CD4-positive, alpha-beta T cell treated with Interleukin-17A for 1 hour (primary cell): ENCODE measurements at regions not wholly inside any gene's neighbourhood (a gene's known extent, or its start where the extent isn't known, plus 50 kb on each side); places are given as distances from the start of the nearest gene placed in this dataset.

Source experiments
- DNase-seq: peaks from one replicate; pipeline ENCODE4 v3.0.0-alpha.2; 2020

DNA sequence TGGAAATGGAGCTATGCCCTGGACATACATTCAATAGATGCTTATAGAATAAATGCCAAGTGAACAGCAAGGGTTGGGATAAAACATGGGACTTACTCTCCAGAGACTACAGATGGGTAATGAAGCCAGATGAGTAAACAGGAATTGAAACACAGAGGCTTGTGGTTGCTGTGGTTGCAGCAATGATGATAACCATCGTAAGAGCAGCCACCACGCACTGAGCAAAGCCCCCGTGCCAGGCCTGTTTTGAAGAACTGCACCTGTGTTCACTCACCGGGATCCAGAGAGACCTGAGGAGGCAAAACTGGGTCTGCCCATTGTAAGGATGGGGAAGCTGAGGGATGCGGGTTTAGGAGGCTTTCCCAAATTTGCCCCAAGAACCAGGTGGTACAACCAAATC, 431.1 kb upstream of the CDH4 start:
- no peak for DNase-seq

DNA sequence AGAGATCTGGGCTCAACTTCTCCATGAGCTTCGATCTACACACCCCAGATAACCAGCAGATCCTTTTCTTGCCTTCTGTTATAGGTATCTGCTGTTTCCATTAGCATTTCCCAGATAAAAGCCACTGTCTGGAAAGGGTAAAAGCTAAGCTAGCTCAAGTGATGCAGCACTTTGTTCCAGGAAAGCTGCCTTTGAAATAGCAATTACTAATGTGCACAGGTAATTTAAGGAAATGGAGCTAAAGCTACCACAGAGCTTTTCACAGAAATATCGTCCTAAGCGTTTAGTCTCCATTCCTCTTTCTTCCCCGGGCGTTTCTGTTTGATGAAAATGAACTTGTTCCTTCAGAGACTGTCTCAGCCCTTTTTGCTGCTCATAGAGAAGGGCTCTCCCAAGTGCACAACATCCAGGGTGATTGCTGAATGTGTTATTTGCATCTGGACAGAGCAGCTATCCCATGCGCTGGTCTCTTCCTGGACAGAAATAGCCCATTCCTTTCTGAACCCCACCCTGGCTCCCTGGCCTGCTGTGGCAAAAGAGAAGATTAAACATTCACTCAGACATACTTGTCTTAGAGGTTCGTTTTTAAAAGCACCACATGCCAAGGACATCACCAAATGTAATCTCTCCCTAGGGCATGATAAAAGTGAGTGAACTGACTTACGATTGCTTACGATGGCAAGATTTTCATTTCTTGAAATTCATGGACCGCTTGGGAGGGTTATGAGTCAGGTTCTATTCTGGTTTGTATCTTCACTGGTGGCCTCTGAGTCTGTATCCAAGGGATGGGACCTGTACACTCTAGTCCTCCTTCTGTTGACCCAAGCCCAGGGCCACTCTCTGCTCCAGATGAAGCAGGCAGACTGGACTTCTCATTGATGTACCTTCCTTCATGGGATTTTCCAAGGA, 429.1 kb upstream of the CDH4 start:
- no peak for DNase-seq

DNA sequence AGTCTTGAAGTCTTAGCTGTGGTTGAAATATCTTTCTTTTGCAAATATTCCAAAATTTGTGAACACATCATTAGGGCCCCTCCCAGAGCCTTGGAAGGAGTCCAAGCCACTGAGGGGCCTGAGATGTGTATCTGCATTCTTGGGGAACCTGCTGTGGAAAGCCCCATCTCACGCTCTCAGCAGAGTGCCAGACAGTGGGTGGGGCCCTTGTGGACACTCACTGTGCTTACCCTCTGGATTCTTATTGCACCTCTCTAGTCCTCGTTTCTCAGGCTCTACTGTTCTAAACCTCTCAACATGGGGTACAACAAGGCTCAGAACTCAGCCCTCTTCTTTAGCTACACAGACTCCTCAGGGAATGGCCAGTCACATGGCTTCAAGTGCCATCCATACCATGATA, 416.2 kb upstream of the CDH4 start:
- no peak for DNase-seq

DNA sequence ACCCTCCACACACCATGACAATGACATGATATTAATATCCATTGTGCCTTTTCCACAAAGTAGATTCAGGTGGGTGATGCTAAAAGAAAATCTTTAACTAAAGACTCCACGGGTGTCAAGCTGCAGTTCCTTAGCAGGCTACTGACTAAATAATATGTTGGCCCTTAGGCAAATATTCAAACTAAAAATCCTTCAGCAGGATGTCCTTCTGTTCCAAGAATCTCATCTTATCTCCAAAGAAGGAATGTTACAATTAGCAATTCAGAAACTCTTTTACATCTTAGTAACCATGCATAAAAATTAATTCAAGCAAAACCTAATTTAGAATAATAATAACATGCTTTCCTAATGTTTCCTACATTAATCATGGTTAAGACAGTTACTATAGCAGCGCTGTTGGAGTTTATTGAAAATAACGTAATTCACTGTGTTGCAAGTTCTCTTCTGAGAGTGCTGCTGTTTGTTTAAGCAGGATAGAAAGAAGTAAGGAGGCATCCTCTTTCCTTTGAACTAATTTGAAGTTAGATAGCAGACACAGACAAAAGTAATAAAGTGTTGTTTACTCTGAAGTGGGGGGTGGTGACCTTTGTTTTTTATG, 414.8 kb upstream of the CDH4 start:
- DNase-seq, result no peak

DNA sequence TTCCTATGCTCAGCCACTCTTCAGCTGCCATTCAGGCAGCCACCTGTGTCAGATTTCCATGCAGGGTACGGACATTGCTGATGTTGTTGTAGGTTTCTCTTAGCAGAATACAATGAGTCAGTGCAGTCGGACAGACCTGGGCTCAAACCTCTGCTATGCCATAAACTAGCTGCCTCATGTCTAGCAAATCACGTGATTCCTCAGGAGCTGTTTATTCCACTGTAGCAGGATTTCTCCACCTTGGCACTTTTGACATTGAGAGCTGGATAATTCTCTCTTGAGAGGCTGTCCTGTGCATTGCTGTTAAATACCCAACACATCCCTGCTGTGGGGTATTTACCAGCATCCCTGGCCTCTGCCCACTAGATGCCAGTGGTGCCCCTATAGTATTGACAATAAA, 413.8 kb upstream of the CDH4 start:
- no peak for DNase-seq

DNA sequence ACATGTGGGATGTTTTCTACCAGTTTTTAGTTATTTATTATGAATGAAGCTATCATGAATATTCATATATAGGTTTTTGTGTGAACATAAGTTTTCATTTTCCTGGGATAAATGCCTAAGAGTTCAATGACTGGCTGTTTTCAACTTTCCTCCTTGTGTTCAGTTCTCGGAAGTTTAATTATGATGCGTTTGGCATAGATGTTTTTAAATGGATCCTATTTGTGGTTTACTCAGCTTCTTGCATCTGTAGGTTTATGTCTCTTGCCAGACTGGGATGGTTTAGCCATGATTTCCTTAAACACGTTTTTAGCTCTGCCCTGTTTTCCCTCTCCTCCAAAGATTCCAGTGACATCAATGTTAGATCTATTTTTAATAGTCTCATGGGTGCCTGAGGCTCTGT, 411.1 kb upstream of the CDH4 start:
- no peak for DNase-seq

DNA sequence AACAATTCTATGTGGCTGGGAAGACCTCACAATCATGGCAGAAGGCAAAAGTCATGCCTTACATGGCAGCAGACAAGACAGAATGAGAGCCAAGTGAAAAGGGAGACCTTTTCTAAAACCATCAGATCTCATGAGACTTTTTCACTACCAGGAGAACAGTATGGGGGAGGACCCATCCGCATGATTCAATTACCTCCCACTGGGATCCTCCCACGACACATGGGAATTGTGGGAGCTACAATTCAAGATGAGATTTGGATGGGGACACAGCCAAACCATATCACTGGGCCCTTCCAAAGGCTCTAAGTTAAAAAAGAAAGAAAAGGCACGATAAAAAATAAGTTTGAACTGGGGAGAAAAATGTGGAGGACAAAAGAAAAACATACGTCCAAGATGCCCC, 406.9 kb upstream of the CDH4 start:
- DNase-seq, result no peak

DNA sequence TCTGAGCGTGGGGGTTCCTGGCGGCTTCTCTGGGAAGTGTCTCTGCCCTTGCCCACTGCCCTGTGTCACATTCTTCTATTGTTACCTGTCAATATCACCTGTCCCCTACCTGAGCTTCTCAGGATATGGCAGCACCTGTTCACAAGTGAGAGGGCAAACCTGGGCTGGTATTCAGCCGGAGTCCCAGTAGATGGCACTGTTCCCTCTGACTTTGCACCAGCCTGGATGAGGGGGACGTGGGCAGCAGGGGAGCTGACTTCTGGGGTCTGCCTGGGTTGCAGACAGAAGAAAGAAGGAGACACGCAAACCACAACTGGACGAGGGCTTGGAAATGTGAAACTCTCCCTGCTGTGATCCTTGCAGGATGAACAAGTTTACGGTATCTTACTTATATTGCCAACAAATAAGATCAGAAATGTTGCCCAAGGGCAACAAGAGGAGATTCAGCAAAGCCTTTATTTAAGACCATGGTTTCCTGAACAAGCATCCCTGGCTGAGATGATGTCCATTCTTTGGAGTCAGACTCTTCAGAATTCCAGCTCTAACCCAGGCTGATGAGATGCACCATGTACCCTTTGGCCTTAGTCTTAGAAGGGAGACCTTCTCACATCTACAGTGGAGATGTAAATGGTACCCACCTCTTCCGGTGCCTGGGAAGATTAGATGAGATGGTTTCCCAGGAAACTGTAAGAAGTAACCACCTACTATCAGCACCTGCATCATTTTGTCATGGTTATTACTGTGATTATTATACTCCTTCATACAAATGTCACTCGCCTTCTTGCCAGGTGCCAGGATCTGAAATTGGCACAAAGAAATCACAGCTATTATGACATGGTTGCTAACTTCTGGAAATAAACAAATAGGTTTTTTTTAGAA, 400.0 kb upstream of the CDH4 start:
- no peak for DNase-seq

DNA sequence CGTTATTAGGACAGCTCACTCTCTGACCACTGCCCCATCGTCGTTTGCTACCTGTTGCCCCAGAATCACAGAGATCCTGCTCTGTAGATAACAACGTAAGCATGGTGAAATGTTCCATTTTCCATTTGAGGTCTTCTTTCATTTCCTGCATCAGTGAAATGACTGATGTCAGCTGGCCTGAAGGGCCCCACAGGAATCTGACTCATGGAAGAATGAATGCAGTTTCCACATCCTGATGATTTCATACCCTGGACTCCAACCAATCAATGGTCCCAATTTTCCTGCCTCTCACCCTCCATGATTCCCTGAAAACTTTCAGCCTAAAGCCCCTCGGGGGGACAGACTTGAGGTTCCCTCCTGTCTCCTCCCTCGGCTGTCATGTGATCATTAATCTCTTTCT, 394.4 kb upstream of the CDH4 start:
- no peak for DNase-seq

DNA sequence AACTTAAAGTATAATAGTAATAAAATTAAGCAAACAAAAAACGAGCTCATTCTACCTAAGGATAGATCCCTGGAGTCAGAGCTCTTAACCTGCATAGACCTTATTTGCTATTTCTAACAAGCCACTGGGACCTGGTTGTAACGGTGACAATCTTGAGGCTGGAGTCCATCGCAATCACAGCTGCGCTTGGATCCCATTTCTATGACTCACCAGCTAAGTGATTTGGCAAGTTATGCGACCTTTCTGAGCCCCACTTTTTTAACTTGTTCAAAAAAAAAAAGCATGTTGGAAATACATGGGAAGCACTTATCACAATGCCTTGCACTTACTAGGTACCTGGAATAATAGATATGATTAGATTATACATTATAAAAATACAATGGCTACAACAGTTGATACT, 389.5 kb upstream of the CDH4 start:
- DNase-seq, result no peak

DNA sequence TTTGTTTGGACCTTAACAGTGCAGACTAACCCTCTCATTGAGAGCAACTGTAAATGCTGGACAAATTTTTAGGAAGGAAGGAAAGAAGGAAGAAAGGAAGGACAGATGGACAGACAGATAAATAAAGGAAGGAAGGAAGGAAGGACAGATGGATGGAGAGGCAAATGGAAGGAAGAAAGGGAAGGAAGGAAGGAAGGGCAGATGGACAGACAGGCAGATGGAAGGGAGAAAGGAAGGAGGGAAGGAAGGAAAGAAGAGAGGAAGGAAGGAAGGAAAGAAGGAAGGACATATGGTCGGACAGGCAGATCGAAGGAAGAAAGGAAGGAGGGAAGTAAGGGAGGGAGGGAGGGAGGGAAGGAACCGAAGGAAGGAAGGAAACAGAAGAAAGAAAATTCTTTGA, 388.5 kb upstream of the CDH4 start:
- no peak for DNase-seq

DNA sequence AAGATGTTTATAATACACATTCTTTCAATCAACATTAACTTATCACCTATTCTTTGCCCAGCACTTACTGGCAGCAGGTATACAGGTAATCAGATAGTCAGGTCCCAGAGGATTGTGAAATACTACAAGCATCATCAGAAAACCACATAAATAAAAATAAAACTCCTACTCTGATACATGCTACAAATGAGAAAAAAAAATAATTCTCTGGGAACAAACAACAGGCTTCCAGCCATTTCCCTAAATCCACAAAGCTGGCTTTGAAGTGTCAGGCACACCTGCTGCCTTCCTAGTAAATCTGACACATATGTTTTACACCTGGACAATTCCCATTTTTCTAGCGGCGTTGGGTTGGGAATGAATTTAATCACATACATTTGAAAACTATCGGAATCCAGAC, 384.5 kb upstream of the CDH4 start:
- no peak for DNase-seq

DNA sequence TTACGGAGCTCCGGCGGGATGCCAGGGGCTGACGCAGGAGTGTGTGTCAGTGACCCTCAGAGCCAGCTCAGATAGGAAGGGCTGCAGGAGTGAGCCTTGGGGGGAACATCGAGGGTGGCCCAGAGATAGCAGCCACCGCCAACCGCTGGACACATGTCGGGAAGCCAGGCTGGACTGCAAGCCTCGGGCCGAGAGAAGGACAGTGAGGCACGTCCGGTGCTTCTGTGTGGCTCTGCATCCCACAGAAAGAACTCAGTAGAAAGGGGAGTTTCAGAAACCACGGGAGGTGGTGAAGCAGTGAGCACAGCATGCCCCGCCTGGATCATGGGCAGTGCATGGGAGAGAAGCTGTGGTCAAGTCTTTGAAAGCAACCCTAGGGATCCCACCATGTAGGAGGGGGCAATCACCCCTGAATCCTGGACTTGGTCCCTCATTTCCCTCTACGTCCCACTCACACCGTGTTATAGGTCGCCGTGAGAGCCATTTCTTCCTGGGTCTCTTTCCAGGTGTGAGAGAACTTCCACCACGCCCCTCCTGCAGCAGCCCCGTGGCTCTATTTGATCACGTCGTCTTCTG, 383.7 kb upstream of the CDH4 start:
- no peak for DNase-seq

DNA sequence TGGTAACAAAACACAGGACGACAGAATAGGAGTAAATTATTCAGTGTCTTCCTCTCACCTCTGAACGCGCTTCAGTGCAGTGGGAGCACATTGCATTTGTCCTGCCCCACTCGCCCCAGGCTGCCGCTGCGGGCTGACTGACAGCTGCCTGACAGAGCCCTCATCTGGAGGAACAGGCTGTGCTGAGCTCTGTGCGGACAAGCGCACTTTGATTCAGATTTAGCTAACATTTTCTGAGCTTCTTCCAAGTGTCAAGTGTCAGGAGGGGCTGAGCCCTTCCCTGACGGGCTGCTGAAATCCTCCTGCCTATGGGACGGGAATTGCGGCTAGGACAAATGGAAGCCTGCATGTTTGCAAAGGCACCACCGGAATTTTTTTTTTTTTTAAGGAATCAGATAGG, 383.0 kb upstream of the CDH4 start:
- DNase-seq, result no peak

DNA sequence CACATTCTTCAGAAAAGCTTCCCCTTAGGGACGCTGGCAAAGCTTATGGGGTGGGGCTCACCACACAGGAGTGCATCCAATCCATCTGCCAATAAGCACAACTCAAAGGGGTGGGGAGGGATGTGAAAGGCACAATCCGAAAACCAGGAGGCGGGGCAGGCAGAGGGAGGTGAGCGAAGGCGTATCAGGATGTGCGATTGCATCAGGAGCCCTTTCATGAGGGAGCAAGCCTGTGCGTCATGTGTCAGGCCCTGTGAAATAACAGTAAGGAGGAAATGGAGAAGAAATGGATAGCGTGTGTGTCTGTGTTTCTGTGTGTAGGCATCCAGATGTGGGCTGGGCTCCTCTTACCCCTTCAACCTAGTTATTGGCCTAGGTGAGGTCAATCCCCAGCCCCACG, 382.4 kb upstream of the CDH4 start:
- DNase-seq, result no peak

DNA sequence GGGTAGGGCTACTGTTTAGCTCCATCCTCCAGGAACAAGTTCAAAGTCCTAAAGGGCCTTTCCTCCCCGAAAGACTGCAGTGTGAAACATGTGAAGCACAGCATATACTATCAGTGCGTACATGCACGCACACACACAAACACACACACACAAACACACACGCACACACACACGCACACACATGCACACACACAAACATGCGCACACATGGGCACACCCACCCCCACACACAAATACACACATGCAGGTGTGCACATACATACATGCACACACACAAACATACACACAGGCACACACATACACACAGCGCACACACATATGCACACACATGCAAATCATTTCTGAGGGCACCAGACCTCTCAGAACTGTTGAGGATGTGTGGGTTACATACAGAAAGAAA, 382.0 kb upstream of the CDH4 start:
- DNase-seq, result no peak

DNA sequence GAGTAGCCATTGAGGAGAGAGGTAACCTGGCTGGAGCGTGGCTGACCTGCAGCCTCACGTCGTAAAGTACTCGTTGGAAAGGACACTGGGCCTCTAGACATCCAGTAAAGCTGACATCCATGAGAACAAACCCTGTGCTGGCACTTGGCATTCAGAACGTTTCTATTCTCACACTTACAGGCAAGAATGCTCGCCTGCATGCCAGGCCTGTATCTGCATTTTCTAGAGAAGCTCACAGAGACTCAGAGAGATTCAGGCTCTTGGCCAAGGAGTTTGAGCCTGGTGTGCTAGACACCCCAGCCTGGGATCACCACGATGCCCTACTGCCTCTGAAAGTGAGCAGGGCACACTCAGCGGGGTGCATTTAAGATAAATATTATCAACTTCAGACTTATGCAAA, 379.8 kb upstream of the CDH4 start:
- DNase-seq, result no peak

DNA sequence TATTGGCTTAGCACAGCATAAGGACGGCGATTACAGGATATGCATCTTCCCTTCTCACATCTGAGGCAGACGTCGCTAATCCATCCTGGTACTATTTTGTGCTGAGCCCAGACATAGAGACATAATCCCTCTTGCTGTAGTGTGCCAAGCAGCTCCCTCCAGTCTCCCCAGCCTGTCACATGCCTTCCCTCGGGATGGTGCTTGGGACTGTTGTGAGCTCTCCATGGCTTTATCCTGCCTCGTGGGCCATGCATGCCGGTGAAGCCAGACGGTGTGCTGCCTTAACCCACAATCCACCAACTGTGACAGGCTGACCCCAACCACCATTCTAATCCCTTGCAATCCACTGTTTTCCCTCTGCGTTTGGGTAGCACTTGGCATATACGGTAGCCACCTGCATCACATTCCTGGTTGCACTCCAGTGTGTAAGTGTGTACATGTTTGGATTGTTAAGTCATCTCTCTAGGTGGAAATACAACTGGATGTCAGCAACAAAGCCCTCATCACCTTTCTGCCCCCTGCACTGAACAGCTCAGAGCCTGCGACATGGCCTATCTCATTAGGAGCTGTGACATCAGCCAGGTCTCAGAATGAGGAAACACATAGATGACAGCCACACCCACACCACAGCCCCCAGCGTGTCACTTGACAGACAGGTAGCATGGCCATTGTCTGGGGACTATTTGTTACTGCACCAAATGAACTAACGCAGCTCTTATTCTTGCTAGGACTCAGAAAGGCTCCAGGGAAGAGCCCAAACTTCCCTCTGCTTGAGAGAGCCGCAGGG, 374.8 kb upstream of the CDH4 start:
- no peak for DNase-seq

DNA sequence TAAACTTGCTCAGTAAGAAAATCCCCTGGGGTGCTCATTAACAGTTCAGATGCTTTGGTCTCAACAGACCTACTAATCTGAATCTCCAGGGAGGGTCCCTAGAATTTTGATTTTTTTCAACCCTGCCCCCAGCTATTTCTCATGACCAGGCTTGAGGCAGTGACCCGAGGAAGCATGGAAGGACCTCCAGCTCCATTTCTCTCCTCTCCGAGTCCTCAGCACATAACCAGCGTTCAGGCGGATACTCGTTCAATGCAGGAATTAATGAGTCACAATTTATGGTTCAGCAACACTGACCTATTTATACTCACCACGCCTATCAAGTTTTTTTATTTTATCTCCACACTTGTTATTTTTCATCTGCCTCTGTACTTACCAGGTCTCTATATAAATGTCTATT, 369.2 kb upstream of the CDH4 start:
- no peak for DNase-seq

DNA sequence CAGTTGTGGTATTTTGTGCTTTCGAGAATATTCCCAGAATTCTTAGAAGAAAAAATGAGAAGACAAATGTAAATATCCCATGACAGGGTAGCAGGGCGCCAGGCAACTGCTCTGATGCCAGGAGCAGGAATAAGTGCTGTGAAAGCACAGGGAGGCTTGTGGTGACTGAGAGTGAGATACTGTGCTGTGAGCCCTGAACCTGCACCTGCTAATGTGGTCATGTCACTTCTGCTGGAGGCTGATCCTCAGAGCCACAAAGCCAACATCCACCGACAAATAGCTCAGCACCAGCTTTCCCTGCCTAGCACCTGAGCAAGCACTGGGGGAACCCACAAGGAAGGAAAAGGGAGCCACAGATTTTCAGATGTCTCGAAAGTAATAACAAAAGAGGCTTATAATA, 368.6 kb upstream of the CDH4 start:
- DNase-seq, result no peak

DNA sequence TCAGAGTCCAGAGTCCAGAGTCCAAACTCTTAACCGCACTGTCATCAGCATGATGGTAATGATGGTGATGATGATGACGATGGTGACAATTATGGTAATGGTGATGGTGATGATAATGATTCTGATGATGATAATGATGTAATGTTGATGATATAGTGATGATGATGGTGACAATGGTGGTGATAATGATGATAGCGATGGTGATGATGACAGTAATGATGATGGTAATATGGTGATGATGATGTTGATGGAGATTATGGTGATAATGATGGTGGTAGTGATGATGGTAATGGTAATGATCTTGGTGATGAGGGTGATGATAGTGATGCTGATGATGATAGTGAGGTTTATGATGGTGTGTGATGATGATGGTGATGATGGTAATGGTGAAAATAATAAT, 367.8 kb upstream of the CDH4 start:
- no peak for DNase-seq

DNA sequence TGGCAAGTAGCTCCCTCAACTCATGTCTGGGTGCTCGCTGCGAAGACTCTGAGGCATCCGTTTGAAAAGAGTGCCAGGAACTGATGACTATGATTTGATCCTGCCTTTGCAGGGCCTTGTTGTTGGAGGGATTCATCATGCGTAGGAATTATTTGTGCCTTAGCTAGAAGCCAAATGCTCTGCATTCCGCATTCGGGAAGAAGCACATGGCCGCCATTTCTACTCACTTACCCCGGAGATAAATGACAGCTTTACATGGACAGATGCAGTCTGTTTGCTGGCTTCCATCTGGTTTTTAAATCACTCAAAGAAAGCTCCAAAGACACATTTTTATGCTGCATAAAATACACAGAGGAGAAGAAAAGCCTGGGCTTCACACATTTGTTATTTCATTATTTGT, 363.3 kb upstream of the CDH4 start:
- DNase-seq, result no peak
